Head of caudate nucleus (tissue), 42 donors: ENCODE measurements at regions not wholly inside any gene's neighbourhood (a gene's known extent, or its start where the extent isn't known, plus 50 kb on each side); places are given as distances from the start of the nearest gene placed in this dataset.

ENCODE experiments used
- DNase-seq, 42 donors: peaks; one replicate each; pipeline versions ENCODE4 v3.0.0 to v3.0.0-alpha.2; 2020 to 2021; ENCODE audit warnings: mixed read lengths in 7 of 42
- intact Hi-C: fragments of 100-400 bp; cut with DNase I; formaldehyde crosslinking; loops from one replicate; pipeline ENCODE4 v1.15.0; 2022

GRCh38 chr20:52614051-52614863 is 357.9 kb upstream of the TSHZ2 start:
- no peak for DNase-seq
- intact Hi-C loops: no loop called here

GRCh38 chr20:52612046-52612632 is 360.0 kb upstream of the TSHZ2 start:
- intact Hi-C loops: no loop called here
- no peak for DNase-seq

- intact Hi-C loops: no loop called here
- no peak for DNase-seq
Observed at GRCh38 chr20:52610749-52611148, 361.4 kb upstream of the TSHZ2 start.

GRCh38 chr20:52601295-52601971 is 370.7 kb upstream of the TSHZ2 start:
- no peak for DNase-seq
- intact Hi-C loops: no loop called here

- intact Hi-C loops: no loop called here
Observed at GRCh38 chr20:52596256-52596655, 375.9 kb upstream of the TSHZ2 start.

GRCh38 chr20:52595518-52595917 is 376.6 kb upstream of the TSHZ2 start:
- intact Hi-C loops: no loop called here

More at GRCh38 chr20:52596256-52596655, 375.9 kb upstream of the TSHZ2 start:
- no peak for DNase-seq

GRCh38 chr20:52593654-52594053 is 378.5 kb upstream of the TSHZ2 start:
- no peak for DNase-seq
- intact Hi-C loops: no loop called here

More at GRCh38 chr20:52595518-52595917, 376.6 kb upstream of the TSHZ2 start:
- DNase-seq: no peak

GRCh38 chr20:52592567-52592966 is 379.6 kb upstream of the TSHZ2 start:
- DNase-seq: no peak

GRCh38 chr20:52590100-52590499 is 382.1 kb upstream of the TSHZ2 start:
- DNase-seq: no peak
- intact Hi-C loops: no loop called here

More at GRCh38 chr20:52592567-52592966, 379.6 kb upstream of the TSHZ2 start:
- intact Hi-C loops: no loop called here

GRCh38 chr20:52589251-52589812 is 382.8 kb upstream of the TSHZ2 start:
- intact Hi-C loops: no loop called here
- no peak for DNase-seq

GRCh38 chr20:52586660-52587059 is 385.5 kb upstream of the TSHZ2 start:
- intact Hi-C loops: no loop called here
- no peak for DNase-seq

- no peak for DNase-seq
- intact Hi-C loops: no loop called here
Observed at GRCh38 chr20:52585333-52585732, 386.8 kb upstream of the TSHZ2 start.

GRCh38 chr20:52578559-52578958 is 387.0 kb upstream of the ZFP64 start:
- intact Hi-C loops: no loop called here
- no peak for DNase-seq

GRCh38 chr20:52577696-52578095 is 386.1 kb upstream of the ZFP64 start:
- intact Hi-C loops: no loop called here
- no peak for DNase-seq

GRCh38 chr20:52572687-52573086 is 381.1 kb upstream of the ZFP64 start:
- DNase-seq: no peak
- intact Hi-C loops: no loop called here

GRCh38 chr20:52569201-52569600 is 377.6 kb upstream of the ZFP64 start:
- intact Hi-C loops: no loop called here
- no peak for DNase-seq

- intact Hi-C loops: no loop called here
- DNase-seq: no peak
Observed at GRCh38 chr20:52565614-52566013, 374.0 kb upstream of the ZFP64 start.

GRCh38 chr20:52564594-52564993 is 373.0 kb upstream of the ZFP64 start:
- intact Hi-C loops: no loop called here
- no peak for DNase-seq

GRCh38 chr20:52552181-52552872 is 360.7 kb upstream of the ZFP64 start:
- intact Hi-C loops: no loop called here
- no peak for DNase-seq
